Stomach (tissue), 4 donors: ENCODE measurements at regions not wholly inside any gene's neighbourhood (a gene's known extent, or its start where the extent isn't known, plus 50 kb on each side); places are given as distances from the start of the nearest gene placed in this dataset.

Experiments used
- CTCF ChIP-seq, 7 experiments: fragments of 450-650 bp in 4 of 7; fragments of 200-600 bp in 3 of 7; sonication (generic) in 3 of 7; IDR thresholded peaks; one replicate each; pipeline ENCODE4 v1.5.1; 2016 to 2019; ENCODE audit warnings: antibody characterized with exemption in 7 of 7, control low read depth in 2 of 7, mild to moderate bottlenecking in 1 of 7
- POLR2AphosphoS5 ChIP-seq, 3 donors: sonication (generic); formaldehyde crosslinking; IDR thresholded peaks; one replicate each; pipeline ENCODE4 v1.6.1; 2016; ENCODE audit warnings: antibody characterized with exemption in 3 of 3

- TF ChIP-seq POLR2AphosphoS5 (IDR thresholded peaks at IDR 0.05) (no peak), CTCF (IDR thresholded peaks at IDR 0.05) (no peak)
Observed at GRCh38 chr15:69804786-69805185, 292.9 kb downstream of the TLE3 start.
